ENCODE measurements at regions not wholly inside any gene's neighbourhood (a gene's known extent, or its start where the extent isn't known, plus 50 kb on each side); places are given as distances from the start of the nearest gene placed in this dataset.

DNA sequence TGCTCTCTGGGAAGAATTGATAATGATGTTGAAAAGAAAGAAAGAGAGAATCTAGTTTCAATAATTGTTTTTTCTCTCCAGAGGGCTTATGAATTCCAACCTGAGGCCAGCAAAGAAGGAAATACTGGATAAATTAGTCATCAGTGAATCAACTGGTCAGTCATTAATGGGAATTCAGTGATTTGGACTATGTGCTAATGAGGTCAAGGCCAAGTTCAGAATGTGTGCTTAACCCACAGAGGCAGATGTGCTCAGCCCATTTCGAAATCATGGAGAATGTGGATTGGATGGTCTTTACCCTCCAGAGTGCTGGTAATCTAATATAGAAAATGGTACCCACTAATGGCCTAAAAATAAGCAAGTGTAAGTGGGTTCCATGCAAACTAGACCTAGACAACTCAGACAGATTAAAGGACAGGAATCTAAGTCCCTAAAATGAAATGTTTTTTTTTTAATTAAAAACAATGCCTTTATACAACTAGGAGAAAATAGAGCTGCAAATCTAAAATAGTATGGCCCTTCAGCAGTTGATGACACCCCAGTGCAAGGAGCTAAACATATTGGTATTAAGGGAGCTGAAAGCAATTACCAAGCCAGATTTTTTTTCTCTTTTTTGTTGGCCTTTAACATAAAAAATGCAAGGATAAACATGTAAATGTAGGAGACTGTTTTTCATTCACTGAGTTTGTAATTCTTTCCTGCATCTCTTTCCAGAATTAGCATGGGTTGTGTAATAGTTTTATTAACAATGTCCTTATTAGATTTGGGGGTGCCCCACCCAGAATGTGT lies 296.9 kb downstream of the SATB2 start:
- TF ChIP-seq, protein P1, sequence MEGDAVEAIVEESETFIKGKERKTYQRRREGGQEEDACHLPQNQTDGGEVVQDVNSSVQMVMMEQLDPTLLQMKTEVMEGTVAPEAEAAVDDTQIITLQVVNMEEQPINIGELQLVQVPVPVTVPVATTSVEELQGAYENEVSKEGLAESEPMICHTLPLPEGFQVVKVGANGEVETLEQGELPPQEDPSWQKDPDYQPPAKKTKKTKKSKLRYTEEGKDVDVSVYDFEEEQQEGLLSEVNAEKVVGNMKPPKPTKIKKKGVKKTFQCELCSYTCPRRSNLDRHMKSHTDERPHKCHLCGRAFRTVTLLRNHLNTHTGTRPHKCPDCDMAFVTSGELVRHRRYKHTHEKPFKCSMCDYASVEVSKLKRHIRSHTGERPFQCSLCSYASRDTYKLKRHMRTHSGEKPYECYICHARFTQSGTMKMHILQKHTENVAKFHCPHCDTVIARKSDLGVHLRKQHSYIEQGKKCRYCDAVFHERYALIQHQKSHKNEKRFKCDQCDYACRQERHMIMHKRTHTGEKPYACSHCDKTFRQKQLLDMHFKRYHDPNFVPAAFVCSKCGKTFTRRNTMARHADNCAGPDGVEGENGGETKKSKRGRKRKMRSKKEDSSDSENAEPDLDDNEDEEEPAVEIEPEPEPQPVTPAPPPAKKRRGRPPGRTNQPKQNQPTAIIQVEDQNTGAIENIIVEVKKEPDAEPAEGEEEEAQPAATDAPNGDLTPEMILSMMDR (conservative IDR thresholded peaks at IDR 0.05; ENCODE audit: low read depth, low read length) = no peak
- no peak for TF ChIP-seq EZH2 (IDR thresholded peaks at IDR 0.05; ENCODE audit: borderline replicate concordance, low read depth, low read length, poor library complexity, severe bottlenecking)

Measured in A673 (cell line).